Uterus (tissue), 2 donors: ENCODE measurements at regions not wholly inside any gene's neighbourhood (a gene's known extent, or its start where the extent isn't known, plus 50 kb on each side); places are given as distances from the start of the nearest gene placed in this dataset.

Source experiments
- POLR2A ChIP-seq, 2 donors: fragments of 450-650 bp; IDR thresholded peaks; one replicate each; pipeline ENCODE4 v1.6.1; 2016; ENCODE audit warnings: antibody characterized with exemption in 2 of 2, mild to moderate bottlenecking in 1 of 2, moderate library complexity in 1 of 2
- TF ChIP-seq, protein P1 (sequence below), 4 experiments: fragments of 200-600 bp in 2 of 4; fragments of 450-650 bp in 2 of 4; sonication (generic) in 2 of 4; IDR thresholded peaks; one replicate each; pipeline ENCODE4 v1.5.1; 2016 to 2019; ENCODE audit warnings: antibody characterized with exemption in 4 of 4, mild to moderate bottlenecking in 2 of 4, moderate library complexity in 1 of 4

DNA sequence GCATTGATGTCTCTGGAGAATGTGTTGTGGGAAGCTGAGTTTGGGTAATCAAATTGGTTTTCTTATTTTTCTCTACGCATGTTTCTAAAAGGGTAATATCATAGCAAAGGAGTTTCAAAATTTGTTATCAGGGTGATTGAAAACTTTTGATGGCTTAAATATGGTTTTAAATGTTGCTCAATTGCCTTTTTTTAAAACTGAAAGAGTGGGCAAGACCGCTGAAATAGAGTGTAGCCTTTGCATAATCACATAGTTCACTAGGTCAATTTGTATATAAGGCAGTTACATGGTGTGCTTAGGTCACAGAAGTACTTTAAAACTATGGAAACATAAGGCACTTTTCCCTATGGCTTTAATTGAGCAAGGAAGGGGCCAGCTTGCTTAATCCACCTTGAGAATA, 167.4 kb downstream of the SNAPC1 start:
- no peak for TF ChIP-seq POLR2A (IDR thresholded peaks at IDR 0.05)
- TF ChIP-seq, protein P1, sequence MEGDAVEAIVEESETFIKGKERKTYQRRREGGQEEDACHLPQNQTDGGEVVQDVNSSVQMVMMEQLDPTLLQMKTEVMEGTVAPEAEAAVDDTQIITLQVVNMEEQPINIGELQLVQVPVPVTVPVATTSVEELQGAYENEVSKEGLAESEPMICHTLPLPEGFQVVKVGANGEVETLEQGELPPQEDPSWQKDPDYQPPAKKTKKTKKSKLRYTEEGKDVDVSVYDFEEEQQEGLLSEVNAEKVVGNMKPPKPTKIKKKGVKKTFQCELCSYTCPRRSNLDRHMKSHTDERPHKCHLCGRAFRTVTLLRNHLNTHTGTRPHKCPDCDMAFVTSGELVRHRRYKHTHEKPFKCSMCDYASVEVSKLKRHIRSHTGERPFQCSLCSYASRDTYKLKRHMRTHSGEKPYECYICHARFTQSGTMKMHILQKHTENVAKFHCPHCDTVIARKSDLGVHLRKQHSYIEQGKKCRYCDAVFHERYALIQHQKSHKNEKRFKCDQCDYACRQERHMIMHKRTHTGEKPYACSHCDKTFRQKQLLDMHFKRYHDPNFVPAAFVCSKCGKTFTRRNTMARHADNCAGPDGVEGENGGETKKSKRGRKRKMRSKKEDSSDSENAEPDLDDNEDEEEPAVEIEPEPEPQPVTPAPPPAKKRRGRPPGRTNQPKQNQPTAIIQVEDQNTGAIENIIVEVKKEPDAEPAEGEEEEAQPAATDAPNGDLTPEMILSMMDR (IDR thresholded peaks at IDR 0.05) = no peak
